H9 (cell line): ENCODE measurements at regions not wholly inside any gene's neighbourhood (a gene's known extent, or its start where the extent isn't known, plus 50 kb on each side); places are given as distances from the start of the nearest gene placed in this dataset.

ENCODE experiments used
- DNase-seq: peaks from one replicate; pipeline ENCODE4 v3.0.0-alpha.2; 2017
- H2AFZ ChIP-seq: one replicate; pipeline ENCODE4 v1.6.1; 2013; ENCODE audit warnings: mild to moderate bottlenecking, low read length, control low read depth, moderate library complexity
- H2AK5ac ChIP-seq: 2 replicates; pipeline ENCODE4 v1.6.1; 2013; ENCODE audit warnings: low read length, control low read depth, mixed read lengths; ENCODE audit not compliant: insufficient read length
- H2BK120ac ChIP-seq: one replicate; pipeline ENCODE4 v1.6.1; 2013; ENCODE audit warnings: low read depth, mild to moderate bottlenecking, low read length, control low read depth, inconsistent platforms; ENCODE audit not compliant: poor library complexity, severe bottlenecking
- H2BK12ac ChIP-seq: 2 replicates; pipeline ENCODE4 v1.6.1; 2013; ENCODE audit warnings: low read length, control low read depth, mixed read lengths, low read depth; ENCODE audit not compliant: insufficient read length
- H2BK15ac ChIP-seq: 2 replicates; pipeline ENCODE4 v1.6.1; 2013; ENCODE audit warnings: low read depth, low read length, control low read depth
- H2BK20ac ChIP-seq: one replicate; pipeline ENCODE4 v1.6.1; 2013; ENCODE audit warnings: low read depth, mild to moderate bottlenecking, low read length, control low read depth, inconsistent platforms; ENCODE audit not compliant: poor library complexity, severe bottlenecking
- H2BK5ac ChIP-seq: 2 replicates; pipeline ENCODE4 v1.6.1; 2013; ENCODE audit warnings: low read length, control low read depth, mixed read lengths; ENCODE audit not compliant: insufficient read length
- H3K14ac ChIP-seq: 2 replicates; pipeline ENCODE4 v1.6.1; 2013; ENCODE audit warnings: low read length, control low read depth; ENCODE audit not compliant: insufficient read depth
- H3K18ac ChIP-seq: 2 replicates; pipeline ENCODE4 v1.6.1; 2013; ENCODE audit warnings: low read depth, mild to moderate bottlenecking, mixed read lengths, low read length, control low read depth; ENCODE audit not compliant: insufficient read length
- H3K23ac ChIP-seq: 2 replicates; pipeline ENCODE4 v1.6.1; 2013; ENCODE audit warnings: low read length, control low read depth, mixed read lengths, low read depth; ENCODE audit not compliant: insufficient read length
- H3K23me2 ChIP-seq: 2 replicates; pipeline ENCODE4 v1.6.1; 2013; ENCODE audit warnings: low read depth, mild to moderate bottlenecking, mixed read lengths, low read length, control low read depth; ENCODE audit not compliant: insufficient read length, poor library complexity, severe bottlenecking
- H3K27ac ChIP-seq: 2 replicates; pipeline ENCODE4 v1.5.1; 2013; ENCODE audit warnings: low read length, control low read depth, mixed read lengths, low read depth; ENCODE audit not compliant: insufficient read length
- H3K27me3 ChIP-seq: 2 replicates; pipeline ENCODE4 v1.6.1; 2013; ENCODE audit warnings: low read length, control low read depth, inconsistent platforms; ENCODE audit not compliant: insufficient read depth
- H3K4ac ChIP-seq: 2 replicates; pipeline ENCODE4 v1.6.1; 2013; ENCODE audit warnings: low read depth, mild to moderate bottlenecking, control low read depth, inconsistent platforms, low read length, moderate library complexity
- H3K4me1 ChIP-seq: 2 replicates; pipeline ENCODE4 v1.6.1; 2013; ENCODE audit warnings: low read length, control low read depth, inconsistent platforms; ENCODE audit not compliant: insufficient read depth
- H3K4me2 ChIP-seq: 2 replicates; pipeline ENCODE4 v1.6.1; 2013; ENCODE audit warnings: low read length, control low read depth, mixed read lengths; ENCODE audit not compliant: insufficient read length, insufficient read depth
- H3K56ac ChIP-seq: 2 replicates; pipeline ENCODE4 v1.6.1; 2013; ENCODE audit warnings: low read depth, mild to moderate bottlenecking, mixed read lengths, low read length, control low read depth; ENCODE audit not compliant: insufficient read length
- H3K79me1 ChIP-seq: 2 replicates; pipeline ENCODE4 v1.6.1; 2013; ENCODE audit warnings: low read depth, mild to moderate bottlenecking, moderate library complexity, low read length, control low read depth, inconsistent platforms; ENCODE audit not compliant: insufficient read depth, poor library complexity, severe bottlenecking
- H3K79me2 ChIP-seq: 2 replicates; pipeline ENCODE4 v1.6.1; 2013; ENCODE audit warnings: low read length, control low read depth, inconsistent platforms; ENCODE audit not compliant: insufficient read depth
- H3K9ac ChIP-seq: 2 replicates; pipeline ENCODE4 v1.6.1; 2013; ENCODE audit warnings: low read length, control low read depth, mixed read lengths; ENCODE audit not compliant: insufficient read length; ENCODE audit errors: extremely low read depth
- H3K9me3 ChIP-seq: one replicate; pipeline ENCODE4 v1.6.1; 2013; ENCODE audit warnings: low read depth, low read length, inconsistent platforms; ENCODE audit not compliant: control insufficient read depth
- H3T11ph ChIP-seq: one replicate; pipeline ENCODE4 v1.6.1; 2013; ENCODE audit warnings: mild to moderate bottlenecking, low read length, control low read depth, inconsistent platforms
- H4K20me1 ChIP-seq: one replicate; pipeline ENCODE4 v1.6.1; 2013; ENCODE audit not compliant: control insufficient read depth, insufficient read length, insufficient read depth
- H4K5ac ChIP-seq: 2 replicates; pipeline ENCODE4 v1.6.1; 2013; ENCODE audit warnings: low read depth, mild to moderate bottlenecking, mixed read lengths, low read length, control low read depth; ENCODE audit not compliant: insufficient read length
- H4K8ac ChIP-seq: replicated peaks from 2 replicates; pipeline ENCODE4 v1.6.1; 2013; ENCODE audit warnings: low read length, control low read depth, mixed read lengths, low read depth; ENCODE audit not compliant: insufficient read length
- H4K91ac ChIP-seq: 2 replicates; pipeline ENCODE4 v1.6.1; 2013; ENCODE audit warnings: low read depth, mild to moderate bottlenecking, moderate library complexity, mixed read lengths, low read length, control low read depth; ENCODE audit not compliant: insufficient read length
- H3K27ac Mint-ChIP-seq, 3 experiments: 2 replicates in 2 of 3; 3 replicates in 1 of 3; pipeline ENCODE4 v1.8.0; 2020 to 2021; ENCODE audit warnings: mixed read lengths in 3 of 3, mild to moderate bottlenecking in 1 of 3, moderate library complexity in 1 of 3
- H3K27me3 Mint-ChIP-seq: 2 replicates; pipeline ENCODE4 v1.8.0; 2021; ENCODE audit warnings: low read depth, mild to moderate bottlenecking, moderate library complexity, mixed read lengths
- H3K36me3 Mint-ChIP-seq, 3 experiments: 2 replicates in 2 of 3; 3 replicates in 1 of 3; pipeline ENCODE4 v1.8.0; 2020 to 2021; ENCODE audit warnings: low read depth in 3 of 3, mixed read lengths in 3 of 3; ENCODE audit not compliant: insufficient read depth in 1 of 3
- H3K4me1 Mint-ChIP-seq, 2 experiments: 2 replicates each; pipeline ENCODE4 v1.8.0; 2020; ENCODE audit warnings: mixed read lengths in 2 of 2
- H3K4me3 Mint-ChIP-seq, 2 experiments: 2 replicates in 1 of 2; 3 replicates in 1 of 2; pipeline ENCODE4 v1.8.0; 2020 to 2021; ENCODE audit warnings: mild to moderate bottlenecking in 2 of 2, mixed read lengths in 2 of 2, moderate library complexity in 1 of 2
- H3K9me3 Mint-ChIP-seq, 2 experiments: 2 replicates in 1 of 2; 3 replicates in 1 of 2; pipeline ENCODE4 v1.8.0; 2020; ENCODE audit warnings: mild to moderate bottlenecking in 2 of 2, mixed read lengths in 2 of 2, moderate library complexity in 1 of 2
- WGBS: extraction: QIAGEN DNeasy Blood & Tissue Kit; methylation state at CpG from one replicate; pipeline ENCODE4 v1.1.7; 2013; ENCODE audit warnings: missing lambda C conversion rate, low lambda C conversion rate, mixed read lengths; ENCODE audit not compliant: insufficient read length; ENCODE audit errors: extremely low coverage; 5-methylcytosine and 5-hydroxymethylcytosine counted together
- TF ChIP-seq, protein P1 (sequence below): fragments of 200-600 bp; sonication (generic); conservative IDR thresholded peaks from 3 replicates; pipeline ENCODE4 v1.8.0; 2021; ENCODE audit warnings: antibody characterized with exemption, mild to moderate bottlenecking

GRCh38 chr10:36446881-36447280 lies 678.5 kb upstream of the ANKRD30A start:
- Mint-ChIP-seq H3K4me3 (no peak overlapping the region), H3K27me3 (0 out of 2 replicates have a peak, but pooled peaks cover 2% of the 10 kb centered on the region), H3K36me3 (peaks cover 2 to 5% (median 5%) of the 10 kb centered on the region in 3 experiments; a peak in 6 of 7 replicates), H3K4me1 (peaks cover 38% of the 10 kb centered on the region in 2 experiments), H3K27ac (peak overlapping the region in 1 of 3 experiments; percentile 67; a peak in 1 of 7 replicates), H3K9me3 (peaks cover 4 to 5% of the 10 kb centered on the region in 2 experiments)
- Histone ChIP-seq H4K20me1 (no peaks in the 10 kb centered on the region), H2AFZ (no peak overlapping the region), H3K27ac (no peak overlapping the region), H2BK15ac (no peak overlapping the region), H2BK12ac (no peak overlapping the region), H2BK120ac (no peak overlapping the region), H3K79me2 (no peaks in the 10 kb centered on the region), H3K14ac (no peak overlapping the region), H3K9me3 (no peaks in the 10 kb centered on the region), H2AK5ac (no peak overlapping the region), H3K4ac (no peak overlapping the region), H3K23ac (no peak overlapping the region), H3K18ac (no peak overlapping the region), H3T11ph (no peak overlapping the region), H4K5ac (no peak overlapping the region), H3K56ac (no peak overlapping the region), H4K91ac (no peak overlapping the region), H3K4me1 (peaks cover 2% of the 10 kb centered on the region; the same call in 1 of the 2 replicates), H3K4me2 (no peak overlapping the region), H3K79me1 (no peaks in the 10 kb centered on the region), H2BK20ac (no peak overlapping the region), H2BK5ac (no peak overlapping the region), H3K27me3 (no peaks in the 10 kb centered on the region), H4K8ac (no peak overlapping the region), H3K23me2 (no peaks in the 10 kb centered on the region), H3K9ac (no peak overlapping the region)
- TF ChIP-seq, protein P1, sequence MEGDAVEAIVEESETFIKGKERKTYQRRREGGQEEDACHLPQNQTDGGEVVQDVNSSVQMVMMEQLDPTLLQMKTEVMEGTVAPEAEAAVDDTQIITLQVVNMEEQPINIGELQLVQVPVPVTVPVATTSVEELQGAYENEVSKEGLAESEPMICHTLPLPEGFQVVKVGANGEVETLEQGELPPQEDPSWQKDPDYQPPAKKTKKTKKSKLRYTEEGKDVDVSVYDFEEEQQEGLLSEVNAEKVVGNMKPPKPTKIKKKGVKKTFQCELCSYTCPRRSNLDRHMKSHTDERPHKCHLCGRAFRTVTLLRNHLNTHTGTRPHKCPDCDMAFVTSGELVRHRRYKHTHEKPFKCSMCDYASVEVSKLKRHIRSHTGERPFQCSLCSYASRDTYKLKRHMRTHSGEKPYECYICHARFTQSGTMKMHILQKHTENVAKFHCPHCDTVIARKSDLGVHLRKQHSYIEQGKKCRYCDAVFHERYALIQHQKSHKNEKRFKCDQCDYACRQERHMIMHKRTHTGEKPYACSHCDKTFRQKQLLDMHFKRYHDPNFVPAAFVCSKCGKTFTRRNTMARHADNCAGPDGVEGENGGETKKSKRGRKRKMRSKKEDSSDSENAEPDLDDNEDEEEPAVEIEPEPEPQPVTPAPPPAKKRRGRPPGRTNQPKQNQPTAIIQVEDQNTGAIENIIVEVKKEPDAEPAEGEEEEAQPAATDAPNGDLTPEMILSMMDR: no peak
- DNase-seq: no peak
- WGBS: no CpG with 5 or more reads among the region's 8 CpGs
